GM21825 (cell line): ENCODE measurements at regions not wholly inside any gene's neighbourhood (a gene's known extent, or its start where the extent isn't known, plus 50 kb on each side); places are given as distances from the start of the nearest gene placed in this dataset.
"Not testable (repeated sequence)": the region's sequence is repeated elsewhere in the genome, so short reads cannot be mapped to it uniquely, and the experiment has no call there.

Experiments
- ATAC-seq: cut with Tn5 transposase; IDR thresholded peaks from one replicate; pipeline ENCODE4 v1.9.1; 2021; ENCODE audit warnings: mild to moderate bottlenecking, moderate library complexity; ENCODE audit not compliant: unreplicated experiment

DNA sequence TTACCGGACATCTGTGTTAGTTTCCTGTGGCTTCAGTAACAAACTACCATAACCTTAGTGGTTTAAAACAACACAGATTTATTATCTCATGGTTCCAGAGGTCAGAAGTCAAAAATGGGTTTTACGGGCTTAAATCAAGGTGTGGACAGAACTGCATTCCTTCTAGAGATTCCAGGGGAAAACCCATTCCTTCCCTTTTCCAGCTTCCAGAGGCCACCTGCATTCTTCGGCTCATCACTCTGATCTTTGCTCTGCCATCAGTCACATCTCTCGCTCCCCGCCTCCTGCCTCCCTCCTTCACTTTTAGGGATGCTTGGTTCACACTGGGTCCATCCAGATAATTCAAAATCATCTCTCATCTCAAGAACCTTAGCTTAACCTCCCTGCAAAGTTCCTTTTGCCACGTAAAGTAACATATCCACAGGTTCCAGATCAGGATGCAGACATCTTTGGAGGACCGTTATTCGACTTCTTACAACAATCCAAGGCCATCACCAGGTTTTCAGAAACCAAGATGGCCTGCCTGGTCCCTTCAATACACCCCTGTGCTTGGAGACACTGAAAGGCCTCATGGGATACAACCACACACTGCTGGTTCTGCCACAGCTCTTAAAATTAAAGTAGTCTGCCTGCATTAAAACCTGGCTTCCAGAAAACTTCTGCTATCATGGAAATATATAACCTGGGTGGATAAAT is 225.9 kb upstream of the MYO3A start:
- ATAC-seq: no peak

DNA sequence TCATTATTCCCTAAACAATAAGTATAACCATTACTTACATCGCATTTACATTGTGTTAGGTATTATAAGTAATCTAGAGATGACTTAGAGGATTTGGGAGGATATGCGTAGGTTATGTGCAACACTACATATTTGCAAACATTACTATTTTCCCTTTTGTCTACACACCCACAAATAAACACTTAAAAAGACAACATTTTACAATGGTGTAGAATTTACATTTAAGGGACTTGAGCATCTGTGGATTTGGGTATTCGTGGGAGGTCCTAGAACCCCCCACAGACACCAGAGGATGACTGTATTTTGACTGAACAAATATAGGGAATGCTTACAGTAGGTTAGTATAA is 220.2 kb upstream of the MYO3A start:
- ATAC-seq: no peak

DNA sequence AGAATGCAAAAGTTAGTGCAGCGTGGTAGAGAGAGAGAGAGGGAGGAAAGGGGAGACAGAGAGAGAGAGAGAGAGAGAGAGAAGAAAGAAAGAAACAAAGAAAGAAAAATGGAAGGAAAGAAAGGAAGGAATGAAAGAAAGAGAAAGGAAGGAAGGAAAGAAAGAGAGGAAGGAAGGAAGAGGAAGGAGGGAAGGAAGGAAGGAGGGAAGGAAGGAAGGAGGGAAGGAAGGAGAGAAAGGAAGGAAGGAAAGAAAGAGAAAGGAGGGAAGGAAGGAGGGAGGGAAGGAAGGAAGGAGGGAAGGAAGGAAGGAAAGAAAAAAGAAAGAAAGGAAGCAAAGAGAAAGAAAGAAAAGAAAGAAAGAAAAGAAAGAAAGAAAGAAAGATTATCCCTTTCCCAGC is 209.8 kb upstream of the MYO3A start:
- no peak for ATAC-seq

DNA sequence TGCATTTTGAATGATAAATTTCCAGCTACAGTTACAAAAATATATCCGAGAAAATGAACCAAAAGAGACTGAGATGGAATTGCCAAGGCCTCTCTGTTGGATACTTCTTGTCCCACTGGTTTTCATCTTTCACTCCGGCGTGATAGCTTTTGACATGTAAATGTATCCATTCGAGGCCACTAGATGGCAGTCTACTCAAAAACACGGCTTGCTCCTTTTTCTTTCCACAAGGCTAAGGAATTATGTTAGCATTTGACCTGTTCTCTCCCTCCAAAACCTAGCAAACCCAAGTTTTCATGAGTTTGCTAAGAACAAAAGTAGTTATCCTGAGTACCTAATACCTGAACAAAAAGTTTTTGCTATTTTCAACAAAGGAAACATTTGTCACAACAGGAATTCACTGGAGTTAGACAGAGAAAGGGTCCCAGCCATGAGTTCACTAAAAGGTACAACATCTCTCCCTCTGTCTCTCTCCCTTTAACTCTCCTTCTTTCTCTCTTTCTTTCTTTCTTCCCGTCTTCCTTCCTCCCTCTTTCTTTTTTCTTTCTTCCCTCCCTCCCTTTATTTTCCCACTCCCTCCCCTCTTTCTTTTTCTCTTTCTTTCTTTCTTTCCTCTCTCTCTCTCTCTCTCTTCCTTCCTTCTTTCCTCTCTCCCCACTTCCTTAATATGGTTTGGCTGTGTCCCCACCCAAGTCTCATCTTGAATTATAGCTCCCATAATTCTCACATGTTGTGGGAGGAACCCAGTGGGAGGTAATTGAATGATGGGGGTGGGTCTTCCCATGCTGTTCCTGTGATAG is 207.9 kb upstream of the MYO3A start:
- peak; percentile 73 for ATAC-seq

DNA sequence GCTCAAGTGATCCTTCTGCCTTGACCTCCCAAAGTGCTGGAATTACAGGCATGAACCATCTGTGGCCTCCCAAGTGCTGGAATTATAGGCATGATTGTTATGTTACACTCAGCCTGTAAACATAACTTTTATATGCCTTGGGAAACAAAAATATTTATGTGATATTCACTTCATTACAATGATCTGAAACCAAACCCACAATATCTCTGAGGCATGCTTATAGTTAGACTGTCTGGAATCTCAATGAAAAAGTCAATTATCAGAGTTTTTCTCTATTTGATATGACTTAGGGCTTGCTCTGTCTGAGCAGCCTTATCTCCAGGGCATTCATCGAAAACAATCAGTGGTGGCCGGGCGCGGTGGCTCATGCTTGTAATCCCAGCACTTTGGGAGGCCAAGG is 195.3 kb upstream of the MYO3A start:
- ATAC-seq: no peak

DNA sequence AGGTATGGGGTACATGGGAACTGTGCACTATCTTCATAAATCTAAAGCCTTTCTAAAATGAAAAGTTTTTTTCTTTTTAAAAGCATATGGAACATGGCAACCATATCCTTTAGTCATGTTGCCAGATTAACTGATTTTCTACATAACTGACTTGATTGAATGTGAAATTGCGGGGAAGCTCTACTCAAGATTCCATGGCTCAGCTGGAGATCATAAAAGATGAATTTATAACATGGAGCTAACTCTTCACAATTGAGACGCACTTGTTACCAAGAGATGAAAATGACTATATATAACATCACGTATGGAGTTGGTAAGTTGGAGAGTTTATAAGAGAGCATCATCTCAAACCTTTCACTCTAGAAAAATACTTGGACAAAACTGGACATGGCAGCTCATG is 190.2 kb upstream of the MYO3A start:
- ATAC-seq: no peak

DNA sequence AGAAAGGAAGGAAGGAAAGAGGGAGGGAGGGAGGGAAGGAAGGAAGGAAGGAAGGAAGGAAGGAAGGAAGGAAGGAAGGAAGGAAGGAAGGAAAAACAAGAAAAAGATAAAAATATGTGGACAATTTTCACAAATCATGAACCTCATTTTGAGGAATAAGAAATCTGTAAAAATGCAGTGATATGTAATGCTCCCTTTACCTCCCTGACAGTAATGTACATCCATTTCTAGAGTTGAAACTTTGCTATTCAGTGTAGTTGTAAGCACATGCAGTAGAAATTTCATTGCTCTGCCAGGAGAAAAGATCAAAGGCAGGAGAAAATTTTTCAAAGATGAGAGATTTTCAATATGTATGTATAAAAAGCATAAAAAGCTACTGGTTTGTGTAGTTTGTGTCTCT is 189.5 kb upstream of the MYO3A start:
- no peak for ATAC-seq

DNA sequence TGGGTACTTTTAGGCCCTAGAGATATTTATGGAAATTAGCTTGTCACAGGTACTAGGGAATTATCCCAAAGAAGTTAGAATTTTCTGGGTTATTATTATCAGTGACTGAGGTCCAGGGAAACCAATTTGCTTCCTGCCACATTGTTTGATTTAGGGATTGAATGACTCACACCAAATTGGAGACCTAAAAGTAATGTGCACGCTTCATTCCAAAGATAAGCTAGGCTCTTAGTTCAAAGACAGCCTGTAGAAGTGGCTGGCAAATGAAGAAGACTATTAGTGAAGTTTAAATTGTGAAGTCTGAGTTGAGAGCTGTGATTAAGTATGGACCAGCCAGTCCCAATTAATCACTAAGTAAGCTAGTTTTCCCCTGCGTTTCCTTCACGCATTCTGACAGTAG is 188.1 kb upstream of the MYO3A start:
- no peak for ATAC-seq

DNA sequence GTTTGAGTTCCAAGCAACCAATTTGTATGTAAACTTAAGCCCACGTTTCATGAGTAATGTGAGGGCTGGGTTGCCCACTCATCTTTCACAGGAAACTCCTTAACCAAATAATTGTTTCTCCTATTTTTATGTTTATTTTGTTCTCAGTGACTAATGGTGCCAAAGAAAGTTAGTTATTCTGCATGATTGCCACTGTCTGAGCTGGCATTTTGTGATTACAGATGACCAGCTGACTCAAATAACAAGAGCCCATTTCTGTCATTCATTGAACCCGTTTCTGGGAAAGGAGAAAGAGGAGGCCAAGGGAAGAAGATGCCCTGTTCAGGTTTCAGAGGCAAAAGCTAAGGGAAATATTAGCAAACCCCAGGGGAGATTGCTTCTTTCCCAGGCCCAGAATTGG is 186.9 kb upstream of the MYO3A start:
- ATAC-seq: no peak

DNA sequence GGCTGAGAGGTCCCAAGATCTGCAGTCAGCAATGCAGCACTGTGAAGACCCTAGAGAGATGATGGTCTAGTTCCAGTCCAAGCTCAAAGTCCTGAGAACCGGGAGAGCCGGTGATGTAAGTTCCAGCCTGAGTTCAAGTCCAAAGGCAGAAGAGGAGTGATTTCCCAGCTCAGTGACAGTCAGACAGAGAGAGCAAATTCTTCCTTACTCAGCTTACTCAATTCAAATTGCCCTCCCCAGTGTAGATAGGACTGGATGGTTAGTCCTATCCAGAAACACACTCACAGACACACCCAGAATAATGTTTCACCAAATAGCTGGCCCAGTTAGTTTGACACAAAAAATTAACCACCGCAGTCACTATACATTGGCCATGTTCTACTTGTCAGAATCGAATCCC is 185.5 kb upstream of the MYO3A start:
- no peak for ATAC-seq

DNA sequence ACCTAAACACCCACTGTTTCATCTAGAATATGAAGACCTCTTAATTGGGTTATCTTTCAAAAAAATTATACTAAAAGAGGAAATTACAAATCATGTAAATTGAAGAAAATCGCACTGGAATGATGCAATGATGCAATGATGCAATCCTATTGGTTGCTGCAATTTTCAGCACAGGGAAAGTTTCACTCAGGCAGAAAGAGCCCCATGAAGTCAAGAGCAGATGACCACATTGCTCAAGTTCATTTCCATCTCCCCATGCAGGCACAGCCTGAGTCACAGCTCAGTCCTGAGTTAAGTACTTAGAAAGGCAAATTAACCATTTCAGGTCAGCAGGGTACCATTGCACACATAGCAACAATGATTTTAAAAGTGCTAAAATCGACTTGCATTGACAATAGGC is 180.3 kb upstream of the MYO3A start:
- ATAC-seq: no peak

DNA sequence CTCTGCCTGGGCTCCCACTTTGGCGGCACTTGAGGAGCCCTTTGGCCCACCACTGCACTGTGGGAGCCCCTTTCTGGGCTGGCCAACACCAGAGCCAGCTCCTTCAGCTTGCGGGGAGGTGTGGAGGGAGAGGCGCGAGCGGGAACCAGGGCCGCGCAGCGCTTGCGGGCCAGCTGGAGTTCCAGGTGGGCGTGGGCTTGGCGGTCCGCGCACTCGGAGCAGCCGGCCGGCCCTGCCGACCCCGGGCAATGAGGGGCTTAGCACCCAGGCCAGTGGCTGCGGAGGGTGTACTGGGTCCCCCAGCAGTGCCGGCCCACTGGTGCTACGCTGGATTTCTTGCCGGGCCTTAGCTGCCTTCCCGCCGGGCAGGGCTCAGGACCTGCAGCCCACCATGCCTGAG is 178.2 kb upstream of the MYO3A start:
- not testable (repeated sequence) for ATAC-seq

DNA sequence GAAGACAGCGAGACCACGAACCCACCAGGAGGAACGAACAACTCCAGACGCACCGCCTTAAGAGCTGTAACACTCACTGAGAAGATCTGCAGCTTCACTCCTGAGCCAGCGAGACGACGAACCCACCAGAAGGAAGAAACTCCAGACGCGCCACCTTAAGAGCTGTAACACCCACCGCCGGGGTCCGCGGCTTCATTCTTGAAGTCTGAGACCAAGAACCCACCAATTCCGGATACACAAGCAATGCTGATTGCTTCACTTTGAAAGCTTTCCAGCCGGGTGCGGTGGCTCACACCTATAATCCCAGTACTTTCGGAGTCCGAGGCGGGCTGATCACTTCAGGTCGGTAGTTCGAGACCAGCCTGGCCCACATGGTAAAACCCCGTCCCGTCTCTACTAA is 177.2 kb upstream of the MYO3A start:
- no peak for ATAC-seq

DNA sequence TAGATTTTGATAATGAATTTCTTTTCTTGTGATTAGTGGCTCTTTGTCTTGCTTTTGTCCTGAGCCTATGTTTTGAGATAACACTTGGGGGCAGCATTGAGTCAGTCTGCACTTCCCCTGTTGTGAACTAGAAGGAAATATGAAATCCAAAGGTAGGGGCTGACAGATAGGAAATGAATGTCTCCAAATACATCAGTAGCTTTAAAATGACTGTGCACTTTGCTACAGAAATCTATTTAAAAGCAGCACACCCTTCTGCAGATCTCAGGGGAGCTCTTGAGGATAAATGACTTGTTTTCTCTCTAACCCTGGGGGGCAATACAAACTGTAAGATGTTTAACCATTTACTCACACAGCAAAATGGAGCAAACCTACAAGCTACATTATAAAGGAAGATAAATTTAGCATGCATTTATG is 176.0 kb upstream of the MYO3A start:
- no peak for ATAC-seq

DNA sequence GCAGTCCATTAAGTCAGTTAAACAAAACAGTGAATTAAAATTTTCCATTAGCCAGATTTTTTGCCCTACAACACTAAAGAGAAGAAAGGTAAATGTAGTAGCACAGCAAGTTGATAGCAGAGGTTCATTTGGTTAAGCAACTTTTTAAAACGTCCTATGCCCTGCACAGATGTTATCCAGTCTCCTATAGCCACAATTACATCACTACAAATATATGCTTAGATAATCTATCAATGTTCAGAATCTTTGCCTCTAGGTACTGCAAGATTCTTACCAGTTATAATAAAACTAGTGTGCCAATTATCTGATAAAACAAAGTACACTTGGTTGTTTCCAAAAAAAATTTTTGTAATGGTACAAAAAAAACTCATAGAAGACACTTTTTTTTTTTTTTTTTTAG is 175.5 kb upstream of the MYO3A start:
- no peak for ATAC-seq

DNA sequence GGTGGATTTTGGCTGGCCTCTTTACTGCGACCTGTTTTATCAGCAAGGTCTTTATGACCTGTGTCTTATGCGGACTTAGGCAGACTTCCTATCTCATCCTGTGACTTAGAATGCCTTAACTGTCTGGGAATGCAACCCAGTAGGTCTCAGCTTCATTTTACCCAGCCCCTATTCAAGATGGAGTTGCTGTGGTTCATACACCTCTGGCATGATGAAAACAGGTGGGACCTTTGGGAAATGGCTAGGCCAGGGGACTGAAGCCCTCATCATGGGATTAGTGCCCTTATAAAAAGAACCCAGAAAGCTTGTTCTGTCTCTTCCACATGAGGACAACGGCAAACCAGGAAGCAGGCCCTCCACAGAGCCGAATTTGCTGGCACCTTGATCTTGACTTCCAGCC is 172.1 kb upstream of the MYO3A start:
- no peak for ATAC-seq

DNA sequence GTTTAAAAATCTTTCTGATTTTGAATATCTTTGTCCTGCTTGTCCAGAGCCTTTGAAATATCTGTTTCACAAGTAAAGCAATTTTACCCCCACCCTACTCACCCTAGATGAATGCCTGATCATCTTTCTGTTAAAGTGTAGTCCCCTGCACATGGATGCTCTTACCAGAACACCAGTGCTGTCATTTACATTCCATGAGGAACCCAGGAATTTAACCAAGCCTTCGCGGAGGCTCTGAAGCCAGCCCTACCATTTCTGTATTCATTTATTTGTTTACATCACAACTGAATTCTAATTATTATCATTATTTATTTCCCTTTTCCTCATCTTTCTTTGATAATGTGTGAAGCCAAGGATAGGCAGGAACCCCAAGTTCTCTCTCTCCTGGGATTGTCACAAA is 167.8 kb upstream of the MYO3A start:
- ATAC-seq: no peak

DNA sequence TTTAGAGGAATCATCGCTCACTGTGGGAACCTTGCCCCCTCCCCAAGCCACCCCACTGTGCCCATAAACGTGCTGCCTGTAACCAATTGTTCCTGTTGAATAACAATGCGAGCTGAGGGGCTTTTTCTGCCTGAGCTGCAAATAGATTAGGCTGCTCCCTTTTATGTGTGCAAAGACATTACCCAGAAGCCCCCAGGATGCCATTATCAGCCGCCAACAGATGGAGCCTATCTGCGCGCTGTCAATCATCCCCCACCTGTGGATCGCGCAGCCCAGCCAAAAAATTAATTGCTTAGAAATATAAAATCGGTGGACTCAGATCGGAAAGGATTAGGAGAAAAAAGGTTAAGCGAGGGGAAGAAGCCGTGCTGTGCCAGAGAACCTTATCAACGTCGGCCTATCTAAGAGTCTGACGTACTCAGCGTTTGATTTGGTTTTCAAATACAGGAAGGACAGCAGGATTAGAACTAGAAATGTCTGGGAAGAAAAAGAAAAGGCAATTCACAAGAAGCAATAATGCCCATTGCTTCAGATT is 167.3 kb upstream of the MYO3A start:
- no peak for ATAC-seq

DNA sequence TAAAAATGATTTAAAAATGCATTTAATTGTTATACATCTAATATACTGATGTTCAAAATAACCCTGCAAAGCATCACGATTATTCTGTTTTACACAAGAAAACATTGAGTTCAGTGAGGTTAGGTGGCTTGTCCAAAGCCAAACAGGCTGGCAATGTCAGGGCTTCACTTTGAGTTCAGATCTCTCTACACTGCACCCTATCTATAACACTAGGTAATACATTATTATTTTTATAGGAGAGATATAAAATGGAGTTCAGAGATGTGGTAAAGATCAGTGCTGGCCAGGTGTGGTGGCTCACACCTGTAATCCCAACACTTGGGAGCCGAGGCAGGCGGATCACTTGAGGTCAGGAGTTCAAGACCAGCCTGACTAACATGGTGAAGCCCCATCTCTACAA is 165.9 kb upstream of the MYO3A start:
- ATAC-seq: no peak

DNA sequence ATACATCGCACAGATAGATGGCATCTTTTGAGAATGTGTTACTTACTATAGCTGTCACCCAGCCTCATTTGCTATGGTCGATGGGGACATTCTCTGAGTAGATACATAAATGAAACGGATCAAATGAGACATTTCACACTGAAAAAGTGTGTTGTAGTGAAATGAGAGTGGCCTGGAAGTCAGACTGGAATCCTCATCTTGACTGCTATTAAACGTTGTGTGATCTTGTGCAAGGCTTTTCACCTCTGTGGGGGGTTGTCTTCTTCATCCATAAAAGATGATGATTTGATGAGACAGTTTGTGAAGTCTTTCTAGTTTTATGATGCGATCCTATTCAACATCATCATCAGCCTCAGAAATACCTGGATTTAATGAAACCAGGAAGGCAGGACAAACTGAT is 155.4 kb upstream of the MYO3A start:
- ATAC-seq: no peak

DNA sequence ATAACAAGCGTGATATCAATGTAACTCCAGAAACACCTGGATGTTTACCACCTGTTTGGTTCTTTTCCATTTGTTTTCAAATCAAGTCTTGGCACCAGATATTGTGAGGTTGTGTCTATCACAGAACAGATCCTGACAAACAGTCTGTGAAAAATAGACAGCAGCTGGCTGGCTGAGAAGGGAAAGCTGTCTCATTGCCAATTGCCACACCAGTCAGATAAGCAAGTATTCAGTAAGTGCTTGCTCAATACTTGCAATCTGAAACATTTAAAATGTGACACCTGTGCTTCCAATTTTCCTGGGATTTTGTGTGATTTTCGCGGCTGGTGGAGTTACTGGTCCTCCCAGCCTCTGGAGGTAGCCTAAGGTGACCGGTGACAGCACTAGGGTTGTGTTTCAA is 147.9 kb upstream of the MYO3A start:
- ATAC-seq: no peak

DNA sequence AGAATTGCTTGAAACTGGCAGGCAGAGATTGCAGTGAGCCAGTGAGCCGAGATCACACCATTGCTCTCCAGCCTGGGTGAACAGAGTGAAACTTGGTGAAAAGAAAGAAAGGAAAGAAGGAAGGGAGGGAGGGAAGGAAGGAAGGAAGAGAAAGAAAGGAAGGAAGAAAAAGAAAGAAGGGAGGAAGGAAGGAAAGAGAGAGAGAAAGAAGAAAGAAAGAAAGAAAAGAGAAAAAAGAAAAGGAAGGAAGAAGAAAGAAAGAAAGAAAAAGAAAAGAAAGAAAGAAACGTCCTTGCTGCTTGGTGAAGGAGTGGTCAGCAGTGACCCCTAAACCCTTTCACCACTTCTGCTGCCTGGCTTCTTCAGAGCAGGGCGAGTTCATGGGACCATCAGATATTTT is 147.1 kb upstream of the MYO3A start:
- no peak for ATAC-seq
